Hepatocyte (in vitro differentiated cells): ENCODE measurements at regions not wholly inside any gene's neighbourhood (a gene's known extent, or its start where the extent isn't known, plus 50 kb on each side); places are given as distances from the start of the nearest gene placed in this dataset.

Source experiments
- DNase-seq: peaks from one replicate; pipeline ENCODE4 v3.0.0-alpha.2; 2016; ENCODE audit warnings: low spot score
- H2AFZ ChIP-seq: fragments of 200-600 bp; sonication (generic); 2 replicates; pipeline ENCODE4 v1.6.0; 2016; ENCODE audit warnings: antibody characterized with exemption, mild to moderate bottlenecking
- H3K27ac ChIP-seq: fragments of 200-600 bp; sonication (generic); 2 replicates; pipeline ENCODE4 v1.5.1; 2016; ENCODE audit warnings: mild to moderate bottlenecking
- H3K27me3 ChIP-seq: fragments of 200-600 bp; sonication (generic); 2 replicates; pipeline ENCODE4 v1.6.1; 2016
- H3K36me3 ChIP-seq: fragments of 200-600 bp; sonication (generic); replicated peaks from 2 replicates; pipeline ENCODE4 v1.5.1; 2016; ENCODE audit warnings: low read depth; ENCODE audit not compliant: insufficient read depth
- H3K4me1 ChIP-seq: fragments of 200-600 bp; sonication (generic); 2 replicates; pipeline ENCODE4 v1.5.1; 2016; ENCODE audit warnings: mild to moderate bottlenecking, moderate library complexity; ENCODE audit not compliant: insufficient read depth
- H3K4me2 ChIP-seq: fragments of 200-600 bp; sonication (generic); 2 replicates; pipeline ENCODE4 v1.6.0; 2016
- H3K4me3 ChIP-seq: fragments of 200-600 bp; sonication (generic); 2 replicates; pipeline ENCODE4 v1.5.1; 2016; ENCODE audit warnings: mild to moderate bottlenecking
- H3K79me2 ChIP-seq: fragments of 200-600 bp; sonication (generic); 2 replicates; pipeline ENCODE4 v1.6.0; 2017; ENCODE audit warnings: mild to moderate bottlenecking
- H3K9me2 ChIP-seq: fragments of 200-600 bp; sonication (generic); replicated peaks from 2 replicates; pipeline ENCODE4 v1.6.0; 2017; ENCODE audit warnings: mild to moderate bottlenecking; ENCODE audit not compliant: insufficient read depth
- H3K9me3 ChIP-seq: fragments of 200-600 bp; sonication (generic); 2 replicates; pipeline ENCODE4 v1.5.1; 2016; ENCODE audit warnings: low read depth, mild to moderate bottlenecking
- H4K20me1 ChIP-seq: fragments of 200-600 bp; sonication (generic); 2 replicates; pipeline ENCODE4 v1.6.0; 2016; ENCODE audit warnings: mild to moderate bottlenecking; ENCODE audit not compliant: insufficient read depth, poor library complexity, severe bottlenecking
- CTCF ChIP-seq: fragments of 200-600 bp; sonication (generic); IDR thresholded peaks from 2 replicates; pipeline ENCODE4 v1.5.1; 2016; ENCODE audit warnings: antibody characterized with exemption, mild to moderate bottlenecking; ENCODE audit not compliant: poor library complexity
- EZH2 ChIP-seq: fragments of 200-600 bp; sonication (generic); IDR thresholded peaks from 2 replicates; pipeline ENCODE4 v1.6.1; 2016; ENCODE audit warnings: antibody characterized with exemption, mild to moderate bottlenecking, borderline replicate concordance
- EZH2phosphoT487 ChIP-seq: fragments of 200-600 bp; sonication (generic); IDR thresholded peaks from one replicate; pipeline ENCODE4 v1.6.1; 2018; ENCODE audit warnings: antibody characterized with exemption, mild to moderate bottlenecking, low read depth, moderate library complexity; ENCODE audit not compliant: unreplicated experiment, severe bottlenecking
- WGBS: methylation state at CpG from one replicate; pipeline ENCODE4 v1.1.6; 2016; ENCODE audit warnings: low lambda C conversion rate; ENCODE audit errors: missing lambda C conversion rate; 5-methylcytosine and 5-hydroxymethylcytosine counted together

GRCh38 chr16:52707676-52708337 is 160.9 kb upstream of the TOX3 start:
- Histone ChIP-seq H3K9me3 (no peaks in the 10 kb centered on the region), H2AFZ (no peak overlapping the region), H3K27ac (no peak overlapping the region), H3K36me3 (no peaks in the 10 kb centered on the region), H4K20me1 (no peaks in the 10 kb centered on the region), H3K4me1 (no peaks in the 10 kb centered on the region), H3K9me2 (no peaks in the 10 kb centered on the region), H3K4me2 (no peak overlapping the region), H3K79me2 (no peaks in the 10 kb centered on the region), H3K4me3 (no peak overlapping the region), H3K27me3 (no peaks in the 10 kb centered on the region)
- DNase-seq, result no peak
- TF ChIP-seq EZH2 (no peak), CTCF (no peak), EZH2phosphoT487 (no peak)
- 43% methylated on average over 3 of the region's 3 CpGs for WGBS

GRCh38 chr16:52705122-52705521 is 158.2 kb upstream of the TOX3 start:
- DNase-seq, result no peak

GRCh38 chr16:52697971-52698370 is 151.0 kb upstream of the TOX3 start:
- Histone ChIP-seq H2AFZ (no peak overlapping the region), H3K4me3 (no peak overlapping the region), H3K4me2 (no peak overlapping the region), H3K79me2 (no peaks in the 10 kb centered on the region), H3K9me2 (no peaks in the 10 kb centered on the region), H4K20me1 (no peaks in the 10 kb centered on the region), H3K27ac (no peak overlapping the region), H3K4me1 (no peaks in the 10 kb centered on the region), H3K36me3 (no peaks in the 10 kb centered on the region), H3K27me3 (no peaks in the 10 kb centered on the region), H3K9me3 (no peaks in the 10 kb centered on the region)
- DNase-seq, result no peak
- TF ChIP-seq CTCF (no peak), EZH2phosphoT487 (no peak), EZH2 (no peak)

More at GRCh38 chr16:52705122-52705521, 158.2 kb upstream of the TOX3 start:
- 51% methylated on average over 5 of the region's 5 CpGs for WGBS
- H3K27ac ChIP-seq, result no peak overlapping the region
- no peak overlapping the region for H2AFZ ChIP-seq
- H3K4me1 ChIP-seq, result no peaks in the 10 kb centered on the region
- no peak for TF ChIP-seq CTCF
- TF ChIP-seq EZH2phosphoT487, result no peak
- TF ChIP-seq EZH2, result no peak
- H3K79me2 ChIP-seq, result no peaks in the 10 kb centered on the region
- H3K9me3 ChIP-seq, result no peaks in the 10 kb centered on the region
- no peaks in the 10 kb centered on the region for H3K9me2 ChIP-seq
- H4K20me1 ChIP-seq, result no peaks in the 10 kb centered on the region
- H3K27me3 ChIP-seq, result no peaks in the 10 kb centered on the region
- H3K4me3 ChIP-seq, result no peak overlapping the region
- H3K36me3 ChIP-seq, result no peaks in the 10 kb centered on the region
- H3K4me2 ChIP-seq, result no peak overlapping the region
